Neural cell (in vitro differentiated cells): ENCODE measurements at regions not wholly inside any gene's neighbourhood (a gene's known extent, or its start where the extent isn't known, plus 50 kb on each side); places are given as distances from the start of the nearest gene placed in this dataset.

Source experiments
- H2AFZ ChIP-seq: fragments of 200-600, 300-800 bp; sonication (generic), shearing (Covaris generic); 2 replicates; pipeline ENCODE4 v1.6.0; 2014; ENCODE audit warnings: low read depth, mild to moderate bottlenecking, antibody characterized with exemption, low read length, moderate library complexity
- H3F3A ChIP-seq: fragments of 200-600 bp; shearing (Covaris generic); 2 replicates; pipeline ENCODE4 v1.6.1; 2016; ENCODE audit warnings: mild to moderate bottlenecking, moderate library complexity, mixed read lengths, antibody characterized with exemption, low read length; ENCODE audit not compliant: insufficient read depth, poor library complexity, severe bottlenecking
- H3K27ac ChIP-seq: fragments of 200-600, 300-800 bp; sonication (generic), shearing (Covaris generic); 2 replicates; pipeline ENCODE4 v1.5.1; 2014; ENCODE audit warnings: mild to moderate bottlenecking, low read length, moderate library complexity
- H3K27me3 ChIP-seq: fragments of 300-800, 200-600 bp; sonication (generic), shearing (Covaris generic); 2 replicates; pipeline ENCODE4 v1.6.0; 2014; ENCODE audit warnings: mild to moderate bottlenecking, low read depth, low read length, moderate library complexity; ENCODE audit not compliant: insufficient read depth
- H3K36me3 ChIP-seq: fragments of 300-800, 200-600 bp; sonication (generic), shearing (Covaris generic); 2 replicates; pipeline ENCODE4 v1.5.1; 2014; ENCODE audit warnings: mild to moderate bottlenecking, antibody characterized with exemption, low read length, moderate library complexity; ENCODE audit not compliant: insufficient read depth
- H3K4me2 ChIP-seq: fragments of 300-800, 200-600 bp; sonication (generic), shearing (Covaris generic); 2 replicates; pipeline ENCODE4 v1.6.0; 2014; ENCODE audit warnings: mild to moderate bottlenecking, low read length
- H3K4me3 ChIP-seq: fragments of 300-800, 200-600 bp; sonication (generic), shearing (Covaris generic); 2 replicates; pipeline ENCODE4 v1.5.1; 2014; ENCODE audit warnings: mild to moderate bottlenecking, low read length, moderate library complexity
- H3K79me2 ChIP-seq: fragments of 200-600 bp; shearing (Covaris generic); replicated peaks from 2 replicates; pipeline ENCODE4 v1.6.0; 2014; ENCODE audit warnings: mild to moderate bottlenecking, low read length, moderate library complexity; ENCODE audit not compliant: insufficient read depth
- H3K9ac ChIP-seq: fragments of 300-800, 200-600 bp; sonication (generic), shearing (Covaris generic); 2 replicates; pipeline ENCODE4 v1.6.1; 2016; ENCODE audit warnings: mild to moderate bottlenecking, low read length, mixed read lengths
- H3K9me2 ChIP-seq: fragments of 200-600 bp; shearing (Covaris generic); 2 replicates; pipeline ENCODE4 v1.6.1; 2016; ENCODE audit warnings: mild to moderate bottlenecking, low read length, mixed read lengths; ENCODE audit not compliant: insufficient read depth
- H3K9me3 ChIP-seq: fragments of 200-600, 300-800 bp; sonication (generic), shearing (Covaris generic); 2 replicates; pipeline ENCODE4 v1.6.1; 2016; ENCODE audit warnings: mild to moderate bottlenecking, mixed run types, low read length, moderate library complexity, mixed read lengths
- H4K20me1 ChIP-seq: fragments of 200-600 bp; shearing (Covaris generic); 2 replicates; pipeline ENCODE4 v1.6.1; 2016; ENCODE audit warnings: mild to moderate bottlenecking, mixed run types; ENCODE audit not compliant: insufficient read depth
- EP300 ChIP-seq: fragments of 450-650 bp; conservative IDR thresholded peaks from 2 replicates; pipeline ENCODE4 v1.6.1; 2014; ENCODE audit warnings: antibody characterized with exemption, mild to moderate bottlenecking, moderate library complexity; ENCODE audit not compliant: poor library complexity, severe bottlenecking
- EZH2 ChIP-seq: fragments of 200-600, 300-800 bp; shearing (Covaris generic), sonication (generic); IDR thresholded peaks from 2 replicates; pipeline ENCODE4 v1.6.1; 2014; ENCODE audit warnings: antibody characterized with exemption, low read length, borderline replicate concordance, mild to moderate bottlenecking; ENCODE audit not compliant: insufficient read depth, poor library complexity, severe bottlenecking
- MXI1 ChIP-seq: fragments of 450-650 bp; conservative IDR thresholded peaks from 2 replicates; pipeline ENCODE4 v1.6.1; 2014; ENCODE audit warnings: antibody characterized with exemption, mild to moderate bottlenecking; ENCODE audit not compliant: poor library complexity, severe bottlenecking
- POLR2AphosphoS5 ChIP-seq: IDR thresholded peaks from 2 replicates; pipeline ENCODE4 v1.6.1; 2012
- RAD21 ChIP-seq: fragments of 450-650 bp; conservative IDR thresholded peaks from 2 replicates; pipeline ENCODE4 v1.6.1; 2014; ENCODE audit warnings: antibody characterized with exemption, mild to moderate bottlenecking, moderate library complexity
- REST ChIP-seq: IDR thresholded peaks from 2 replicates; pipeline ENCODE4 v1.6.1; 2012; ENCODE audit warnings: borderline replicate concordance
- SMC3 ChIP-seq: fragments of 450-650 bp; conservative IDR thresholded peaks from 2 replicates; pipeline ENCODE4 v1.6.1; 2014; ENCODE audit warnings: antibody characterized with exemption, mild to moderate bottlenecking, moderate library complexity; ENCODE audit not compliant: poor library complexity
- TAF1 ChIP-seq: IDR thresholded peaks from 2 replicates; pipeline ENCODE4 v1.6.1; 2012; ENCODE audit warnings: low read depth
- TF ChIP-seq, protein P1 (sequence below): fragments of 450-650 bp; IDR thresholded peaks from 2 replicates; pipeline ENCODE4 v1.5.1; 2014; ENCODE audit warnings: antibody characterized with exemption, mild to moderate bottlenecking, moderate library complexity; ENCODE audit not compliant: poor library complexity, severe bottlenecking

DNA sequence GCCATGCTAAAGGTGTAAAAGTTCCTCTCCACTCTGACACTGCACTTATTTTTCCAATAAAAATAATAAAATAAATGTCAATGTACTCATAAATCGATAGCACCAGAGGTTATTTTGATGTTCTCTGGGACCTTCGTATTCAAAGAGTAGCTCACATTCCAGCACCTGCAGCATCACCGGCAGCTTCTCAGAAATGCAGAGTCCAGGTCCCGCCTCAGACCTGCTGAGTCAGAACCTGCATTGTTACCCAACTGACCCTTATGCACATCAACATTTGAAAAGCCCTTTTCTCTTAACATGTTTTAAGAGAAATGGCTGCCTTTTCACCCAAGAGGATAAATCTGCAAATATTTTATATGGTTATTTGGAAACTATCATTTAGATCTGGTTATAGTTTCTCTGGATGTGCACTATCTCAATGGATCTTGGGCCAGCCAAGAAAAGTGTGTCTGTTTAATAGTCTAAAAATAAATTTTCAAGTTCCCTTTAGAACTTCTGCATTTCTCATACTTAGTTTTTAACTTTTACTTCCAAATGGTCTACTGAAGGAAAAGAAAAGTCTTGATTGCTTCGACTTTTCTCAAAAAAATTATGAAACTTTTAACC is 216.2 kb upstream of the PRDM1 start:
- no peak overlapping the region for H3K4me2 ChIP-seq
- no peak overlapping the region for H3K9ac ChIP-seq
- H3K4me3 ChIP-seq = no peak overlapping the region
- H3K36me3 ChIP-seq = no peaks in the 10 kb centered on the region
- H3F3A ChIP-seq = no peaks in the 10 kb centered on the region
- H3K9me2 ChIP-seq = no peaks in the 10 kb centered on the region
- TF ChIP-seq TAF1 = no peak
- TF ChIP-seq MXI1 = no peak
- TF ChIP-seq EZH2 = no peak
- TF ChIP-seq POLR2AphosphoS5 = no peak
- no peak for TF ChIP-seq SMC3
- TF ChIP-seq, protein P1, sequence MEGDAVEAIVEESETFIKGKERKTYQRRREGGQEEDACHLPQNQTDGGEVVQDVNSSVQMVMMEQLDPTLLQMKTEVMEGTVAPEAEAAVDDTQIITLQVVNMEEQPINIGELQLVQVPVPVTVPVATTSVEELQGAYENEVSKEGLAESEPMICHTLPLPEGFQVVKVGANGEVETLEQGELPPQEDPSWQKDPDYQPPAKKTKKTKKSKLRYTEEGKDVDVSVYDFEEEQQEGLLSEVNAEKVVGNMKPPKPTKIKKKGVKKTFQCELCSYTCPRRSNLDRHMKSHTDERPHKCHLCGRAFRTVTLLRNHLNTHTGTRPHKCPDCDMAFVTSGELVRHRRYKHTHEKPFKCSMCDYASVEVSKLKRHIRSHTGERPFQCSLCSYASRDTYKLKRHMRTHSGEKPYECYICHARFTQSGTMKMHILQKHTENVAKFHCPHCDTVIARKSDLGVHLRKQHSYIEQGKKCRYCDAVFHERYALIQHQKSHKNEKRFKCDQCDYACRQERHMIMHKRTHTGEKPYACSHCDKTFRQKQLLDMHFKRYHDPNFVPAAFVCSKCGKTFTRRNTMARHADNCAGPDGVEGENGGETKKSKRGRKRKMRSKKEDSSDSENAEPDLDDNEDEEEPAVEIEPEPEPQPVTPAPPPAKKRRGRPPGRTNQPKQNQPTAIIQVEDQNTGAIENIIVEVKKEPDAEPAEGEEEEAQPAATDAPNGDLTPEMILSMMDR = no peak
- no peak for TF ChIP-seq RAD21
- TF ChIP-seq REST = no peak
- no peak for TF ChIP-seq EP300
- H3K27me3 ChIP-seq = no peaks in the 10 kb centered on the region
- H3K79me2 ChIP-seq = no peaks in the 10 kb centered on the region
- H2AFZ ChIP-seq = no peak overlapping the region
- no peaks in the 10 kb centered on the region for H4K20me1 ChIP-seq
- H3K27ac ChIP-seq = no peak overlapping the region
- H3K9me3 ChIP-seq = no peaks in the 10 kb centered on the region

- H3K9me3 ChIP-seq = no peaks in the 10 kb centered on the region
- no peaks in the 10 kb centered on the region for H3F3A ChIP-seq
- no peaks in the 10 kb centered on the region for H3K36me3 ChIP-seq
- no peak overlapping the region for H3K4me3 ChIP-seq
- no peak overlapping the region for H3K4me2 ChIP-seq
- no peaks in the 10 kb centered on the region for H4K20me1 ChIP-seq
- no peaks in the 10 kb centered on the region for H3K9me2 ChIP-seq
- H3K27ac ChIP-seq = no peak overlapping the region
- no peaks in the 10 kb centered on the region for H3K27me3 ChIP-seq
- H2AFZ ChIP-seq = no peak overlapping the region
- H3K79me2 ChIP-seq = no peaks in the 10 kb centered on the region
- no peak overlapping the region for H3K9ac ChIP-seq
- TF ChIP-seq TAF1 (no peak), EP300 (no peak), EZH2 (no peak), REST (no peak), POLR2AphosphoS5 (no peak), RAD21 (no peak), SMC3 (no peak), MXI1 (no peak)
- TF ChIP-seq, protein P1 = no peak
Observed at GRCh38 chr6:105868823-105869460, 217.2 kb upstream of the PRDM1 start.
